ENCODE measurements at regions not wholly inside any gene's neighbourhood (a gene's known extent, or its start where the extent isn't known, plus 50 kb on each side); places are given as distances from the start of the nearest gene placed in this dataset.

- no peak for DNase-seq (ENCODE audit: low read depth, low spot score)
- ChIA-PET CTCF (no interaction called here), POLR2A (no interaction called here)
- BruUV-seq (replicated peaks): no TSS peak
- in situ Hi-C loops (cut with HindIII; ENCODE audit: low pct_unique_long_range_greater_than_20kb, low sequenced_read_pairs): no loop called here
- no peak for TF ChIP-seq SIN3A (IDR thresholded peaks at IDR 0.05; ENCODE audit: borderline replicate concordance, insufficient read depth, low read depth, low read length)
- TF ChIP-seq TCF7L2 (IDR thresholded peaks at IDR 0.05; ENCODE audit: low read depth, low read length): no peak
- no peak for TF ChIP-seq CTCF (IDR thresholded peaks at IDR 0.05)
- no peak for TF ChIP-seq POLR2AphosphoS5 (IDR thresholded peaks at IDR 0.05; ENCODE audit: low read depth, low read length)
- no peak for TF ChIP-seq REST (IDR thresholded peaks at IDR 0.05; ENCODE audit: insufficient read depth in 1 of 2, low read depth in 2 of 2, low read length in 1 of 2)
- no peaks in the 10 kb centered on the region for H3K36me3 ChIP-seq (ENCODE audit: control insufficient read depth, insufficient read depth, low read length)
- no peaks in the 10 kb centered on the region for H3K9me3 ChIP-seq (ENCODE audit: control insufficient read depth, insufficient read depth, low read depth, low read length)
- H3K4me1 ChIP-seq (ENCODE audit: control insufficient read depth, insufficient read depth, low read length): no peaks in the 10 kb centered on the region
- intact Hi-C loops (cut with micrococcal nuclease; ENCODE audit: unreplicated experiment): no loop called here
- no peak overlapping the region for H3K27ac ChIP-seq (ENCODE audit: low read length)
- no peaks in the 10 kb centered on the region for H3K27me3 ChIP-seq (ENCODE audit: control insufficient read depth, insufficient read depth, low read length)
- H3K4me3 ChIP-seq (ENCODE audit: low read depth in 2 of 2, low read length in 2 of 2): no peak overlapping the region
- no peak for ATAC-seq
These were observed 314.6 kb upstream of the SGCG start for GRCh38 chr13:22866221-22866620.

GRCh38 chr13:22871231-22871630, 309.5 kb upstream of the SGCG start:
- Histone ChIP-seq H3K36me3 (ENCODE audit: control insufficient read depth, insufficient read depth, low read length) (no peaks in the 10 kb centered on the region), H3K27me3 (ENCODE audit: control insufficient read depth, insufficient read depth, low read length) (no peaks in the 10 kb centered on the region), H3K4me3 (ENCODE audit: low read depth in 2 of 2, low read length in 2 of 2) (no peak overlapping the region), H3K27ac (ENCODE audit: low read length) (no peak overlapping the region), H3K4me1 (ENCODE audit: control insufficient read depth, insufficient read depth, low read length) (no peaks in the 10 kb centered on the region), H3K9me3 (ENCODE audit: control insufficient read depth, insufficient read depth, low read depth, low read length) (no peaks in the 10 kb centered on the region)
- intact Hi-C loops (cut with micrococcal nuclease; ENCODE audit: unreplicated experiment) (no loop called here), in situ Hi-C loops (cut with HindIII; ENCODE audit: low pct_unique_long_range_greater_than_20kb, low sequenced_read_pairs) (no loop called here)
- ChIA-PET CTCF (no interaction called here), POLR2A (no interaction called here)
- TF ChIP-seq CTCF (IDR thresholded peaks at IDR 0.05) (no peak), SIN3A (IDR thresholded peaks at IDR 0.05; ENCODE audit: borderline replicate concordance, insufficient read depth, low read depth, low read length) (no peak), REST (IDR thresholded peaks at IDR 0.05; ENCODE audit: insufficient read depth in 1 of 2, low read depth in 2 of 2, low read length in 1 of 2) (no peak), TCF7L2 (IDR thresholded peaks at IDR 0.05; ENCODE audit: low read depth, low read length) (no peak), POLR2AphosphoS5 (IDR thresholded peaks at IDR 0.05; ENCODE audit: low read depth, low read length) (no peak)
- DNase-seq (ENCODE audit: low read depth, low spot score) (no peak), ATAC-seq (no peak)
- BruUV-seq (replicated peaks): no TSS peak
